Mesendoderm (in vitro differentiated cells): ENCODE measurements at regions not wholly inside any gene's neighbourhood (a gene's known extent, or its start where the extent isn't known, plus 50 kb on each side); places are given as distances from the start of the nearest gene placed in this dataset.

Source experiments
- DNase-seq: peaks from one replicate; pipeline ENCODE4 v3.0.0; 2013
- H2AK5ac ChIP-seq: 2 replicates; pipeline ENCODE4 v1.6.1; 2013; ENCODE audit warnings: low read length, inconsistent platforms
- H2BK120ac ChIP-seq: 2 replicates; pipeline ENCODE4 v1.6.1; 2013; ENCODE audit warnings: low read depth, mild to moderate bottlenecking, low read length, moderate library complexity, mixed read lengths
- H2BK15ac ChIP-seq: replicated peaks from 2 replicates; pipeline ENCODE4 v1.6.1; 2013; ENCODE audit warnings: low read depth, mild to moderate bottlenecking, moderate library complexity
- H2BK5ac ChIP-seq: 2 replicates; pipeline ENCODE4 v1.6.1; 2013; ENCODE audit warnings: low read length, inconsistent platforms
- H3K18ac ChIP-seq: 2 replicates; pipeline ENCODE4 v1.6.1; 2013; ENCODE audit warnings: mild to moderate bottlenecking, low read length, mixed read lengths
- H3K23ac ChIP-seq: one replicate; pipeline ENCODE4 v1.6.1; 2013; ENCODE audit warnings: low read length
- H3K27ac ChIP-seq: 2 replicates; pipeline ENCODE4 v1.5.1; 2013; ENCODE audit warnings: low read depth, mild to moderate bottlenecking, inconsistent platforms, low read length, moderate library complexity
- H3K27me3 ChIP-seq: 2 replicates; pipeline ENCODE4 v1.6.1; 2013; ENCODE audit warnings: low read length, control low read depth, mild to moderate bottlenecking, inconsistent platforms; ENCODE audit not compliant: insufficient read depth, poor library complexity
- H3K36me3 ChIP-seq: 2 replicates; pipeline ENCODE4 v1.6.1; 2013; ENCODE audit warnings: low read length, inconsistent platforms; ENCODE audit not compliant: control insufficient read depth, insufficient read depth
- H3K4ac ChIP-seq: one replicate; pipeline ENCODE4 v1.6.1; 2013; ENCODE audit warnings: low read depth, mild to moderate bottlenecking, low read length, moderate library complexity
- H3K4me1 ChIP-seq: 2 replicates; pipeline ENCODE4 v1.6.1; 2013; ENCODE audit warnings: low read depth, low read length, inconsistent platforms; ENCODE audit not compliant: control insufficient read depth
- H3K4me2 ChIP-seq: 2 replicates; pipeline ENCODE4 v1.6.1; 2013; ENCODE audit warnings: low read length
- H3K4me3 ChIP-seq: 2 replicates; pipeline ENCODE4 v1.5.1; 2013; ENCODE audit warnings: mild to moderate bottlenecking, low read length
- H3K56ac ChIP-seq: one replicate; pipeline ENCODE4 v1.6.1; 2013; ENCODE audit warnings: low read length
- H3K79me1 ChIP-seq: 2 replicates; pipeline ENCODE4 v1.6.1; 2013; ENCODE audit warnings: low read length, inconsistent platforms
- H3K79me2 ChIP-seq: 2 replicates; pipeline ENCODE4 v1.6.1; 2013; ENCODE audit warnings: mild to moderate bottlenecking, low read length; ENCODE audit not compliant: control insufficient read depth, insufficient read depth
- H3K9ac ChIP-seq: 2 replicates; pipeline ENCODE4 v1.6.1; 2013; ENCODE audit warnings: low read length, inconsistent platforms
- H4K5ac ChIP-seq: one replicate; pipeline ENCODE4 v1.6.1; 2013; ENCODE audit warnings: low read length
- H4K8ac ChIP-seq: one replicate; pipeline ENCODE4 v1.6.1; 2013; ENCODE audit warnings: low read depth, mild to moderate bottlenecking, control low read depth, low read length, moderate library complexity
- WGBS: extraction: QIAGEN DNeasy Blood & Tissue Kit; methylation state at CpG from one replicate; pipeline ENCODE4 v1.1.7; 2013; ENCODE audit warnings: low lambda C conversion rate, missing lambda C conversion rate; ENCODE audit not compliant: insufficient coverage; ENCODE audit errors: extremely low coverage; 5-methylcytosine and 5-hydroxymethylcytosine counted together

DNA sequence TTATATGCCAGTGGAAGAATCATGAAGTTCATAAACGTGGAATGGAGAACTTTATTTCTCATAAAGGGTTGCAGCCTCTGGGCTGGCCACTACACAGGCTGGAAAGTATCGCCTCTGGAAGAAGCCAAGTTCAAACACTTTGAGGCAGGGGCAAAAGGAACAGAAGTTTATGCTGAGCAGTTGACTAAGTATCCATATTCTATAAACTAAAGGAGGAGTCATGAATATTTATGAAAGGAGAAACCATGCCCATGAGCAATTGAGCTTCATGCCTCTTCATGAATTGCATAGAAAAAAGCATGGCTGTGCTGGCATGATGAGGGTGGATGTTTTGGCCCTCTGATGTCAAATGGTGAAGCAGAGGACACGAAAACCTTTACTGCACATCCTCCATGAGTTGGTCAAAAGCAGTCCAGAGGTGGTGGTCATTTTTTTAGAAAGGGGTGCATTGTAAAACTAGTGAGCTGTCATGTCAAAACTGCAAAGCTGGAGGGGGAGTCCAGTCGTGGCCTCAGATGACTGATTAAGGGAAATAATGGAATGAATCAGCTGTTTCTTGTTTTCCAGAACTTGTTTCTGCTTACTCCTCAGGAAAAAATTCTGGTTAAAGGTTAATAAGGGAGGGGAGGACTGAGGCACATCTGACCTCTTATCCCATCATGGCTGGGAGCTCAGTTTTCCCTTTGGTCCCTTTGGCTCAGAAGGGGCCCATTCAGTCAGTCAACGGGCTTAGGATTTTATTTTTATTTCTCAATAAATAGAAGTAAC is 276.7 kb downstream of the CHL1 start:
- Histone ChIP-seq H3K56ac (no peak overlapping the region), H3K4me1 (no peaks in the 10 kb centered on the region), H4K5ac (no peak overlapping the region), H3K4me2 (no peak overlapping the region), H3K4ac (no peak overlapping the region), H3K36me3 (no peaks in the 10 kb centered on the region), H2AK5ac (no peak overlapping the region), H3K79me1 (no peaks in the 10 kb centered on the region), H3K23ac (no peak overlapping the region), H3K27ac (no peak overlapping the region), H3K18ac (no peak overlapping the region), H3K9ac (no peak overlapping the region), H2BK120ac (no peak overlapping the region), H2BK5ac (no peak overlapping the region), H3K27me3 (no peaks in the 10 kb centered on the region), H4K8ac (no peak overlapping the region), H2BK15ac (no peak overlapping the region), H3K4me3 (no peak overlapping the region), H3K79me2 (no peaks in the 10 kb centered on the region)
- no peak for DNase-seq
- no CpG with 5 or more reads among the region's 5 CpGs for WGBS

DNA sequence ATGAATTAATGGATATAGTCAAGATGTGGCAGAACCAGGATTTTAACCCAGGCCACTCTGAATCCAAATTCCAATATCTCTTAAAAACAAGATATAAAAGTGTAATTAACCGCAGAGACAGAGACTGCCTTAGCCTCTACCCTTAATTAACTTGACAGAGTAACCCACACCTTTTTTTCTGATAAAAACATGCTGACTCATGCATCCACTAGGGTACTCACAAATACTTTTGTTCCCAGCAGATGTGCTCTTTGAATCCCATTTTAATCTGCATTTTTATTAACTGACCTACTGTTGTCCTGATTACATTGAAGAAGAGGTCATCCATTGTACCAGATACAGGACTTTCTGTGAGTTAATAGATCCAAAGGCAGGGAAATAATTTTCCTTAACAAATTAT is 278.3 kb downstream of the CHL1 start:
- WGBS, result no CpG with 5 or more reads among the region's 1 CpG

DNA sequence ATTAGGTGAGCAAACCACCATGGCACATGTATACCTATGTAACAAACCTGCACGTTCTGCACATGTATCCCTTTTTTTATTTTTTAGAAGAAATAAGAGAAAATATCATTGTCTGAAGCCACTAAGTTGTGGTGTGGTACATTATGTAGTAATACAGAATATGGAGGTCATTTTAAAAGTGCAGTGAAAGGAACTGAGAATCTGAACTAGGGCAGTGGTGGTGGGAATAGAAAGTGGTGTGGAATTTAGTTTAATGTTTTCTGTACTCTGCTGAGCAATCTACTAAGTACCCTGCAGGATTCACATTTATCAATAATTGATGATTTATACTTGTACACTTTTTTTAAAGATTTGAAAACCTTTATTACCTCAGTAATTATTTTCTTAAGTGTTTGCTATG is 283.5 kb downstream of the CHL1 start:
- H3K79me2 ChIP-seq, result no peaks in the 10 kb centered on the region
- H2BK120ac ChIP-seq, result no peak overlapping the region
- no peak overlapping the region for H3K18ac ChIP-seq
- DNase-seq, result no peak
- no peak overlapping the region for H3K4ac ChIP-seq
- H3K27ac ChIP-seq, result no peak overlapping the region
- no peak overlapping the region for H2AK5ac ChIP-seq
- no peak overlapping the region for H2BK15ac ChIP-seq
- H2BK5ac ChIP-seq, result no peak overlapping the region
- H3K36me3 ChIP-seq, result no peaks in the 10 kb centered on the region
- H3K4me1 ChIP-seq, result no peaks in the 10 kb centered on the region
- H3K4me3 ChIP-seq, result no peak overlapping the region
- H3K9ac ChIP-seq, result no peak overlapping the region
- no peak overlapping the region for H3K23ac ChIP-seq
- no peak overlapping the region for H3K56ac ChIP-seq
- H3K27me3 ChIP-seq, result no peaks in the 10 kb centered on the region
- no peak overlapping the region for H3K4me2 ChIP-seq
- H4K8ac ChIP-seq, result no peak overlapping the region
- no peaks in the 10 kb centered on the region for H3K79me1 ChIP-seq
- no peak overlapping the region for H4K5ac ChIP-seq
- WGBS, result no CpG with 5 or more reads among the region's 1 CpG

More for the DNA sequence above, 278.3 kb downstream of the CHL1 start:
- Histone ChIP-seq H3K18ac (no peak overlapping the region), H3K4me2 (no peak overlapping the region), H3K4me3 (no peak overlapping the region), H2BK120ac (no peak overlapping the region), H3K36me3 (no peaks in the 10 kb centered on the region), H3K4ac (no peak overlapping the region), H4K8ac (no peak overlapping the region), H3K56ac (no peak overlapping the region), H3K79me2 (no peaks in the 10 kb centered on the region), H3K4me1 (no peaks in the 10 kb centered on the region), H2AK5ac (no peak overlapping the region), H2BK15ac (no peak overlapping the region), H3K23ac (no peak overlapping the region), H3K9ac (no peak overlapping the region), H3K79me1 (no peaks in the 10 kb centered on the region), H4K5ac (no peak overlapping the region), H2BK5ac (no peak overlapping the region), H3K27ac (no peak overlapping the region), H3K27me3 (no peaks in the 10 kb centered on the region)
- DNase-seq, result peak; percentile 21

DNA sequence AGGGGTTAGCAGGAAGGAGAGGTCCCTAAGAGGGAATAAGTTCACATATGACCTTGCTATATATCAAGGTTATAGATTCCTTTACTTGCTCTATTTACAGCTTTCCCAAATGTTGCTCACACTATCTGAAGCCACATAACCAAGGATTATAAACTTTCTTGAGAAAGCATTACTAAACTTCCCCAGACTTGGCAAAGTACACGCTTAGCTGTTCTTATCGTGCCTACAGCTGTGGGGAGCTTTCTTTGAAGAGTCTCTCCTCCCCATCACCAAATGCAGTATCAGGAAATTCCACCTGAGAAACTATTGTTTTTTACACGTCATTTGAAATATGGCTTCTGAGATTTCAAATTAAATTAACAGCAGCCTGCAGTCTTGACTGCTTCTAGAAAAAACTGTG is 284.5 kb downstream of the CHL1 start:
- Histone ChIP-seq H4K5ac (no peak overlapping the region), H3K23ac (no peak overlapping the region), H3K4me3 (no peak overlapping the region), H3K36me3 (no peaks in the 10 kb centered on the region), H3K9ac (no peak overlapping the region), H3K4me2 (no peak overlapping the region), H3K79me1 (no peaks in the 10 kb centered on the region), H3K18ac (no peak overlapping the region), H3K56ac (no peak overlapping the region), H3K79me2 (no peaks in the 10 kb centered on the region), H2AK5ac (no peak overlapping the region), H2BK5ac (no peak overlapping the region), H2BK120ac (no peak overlapping the region), H2BK15ac (no peak overlapping the region), H4K8ac (no peak overlapping the region), H3K27me3 (no peaks in the 10 kb centered on the region), H3K4ac (no peak overlapping the region), H3K4me1 (no peaks in the 10 kb centered on the region), H3K27ac (no peak overlapping the region)
- DNase-seq, result no peak
- no CpG with 5 or more reads among the region's 3 CpGs for WGBS

DNA sequence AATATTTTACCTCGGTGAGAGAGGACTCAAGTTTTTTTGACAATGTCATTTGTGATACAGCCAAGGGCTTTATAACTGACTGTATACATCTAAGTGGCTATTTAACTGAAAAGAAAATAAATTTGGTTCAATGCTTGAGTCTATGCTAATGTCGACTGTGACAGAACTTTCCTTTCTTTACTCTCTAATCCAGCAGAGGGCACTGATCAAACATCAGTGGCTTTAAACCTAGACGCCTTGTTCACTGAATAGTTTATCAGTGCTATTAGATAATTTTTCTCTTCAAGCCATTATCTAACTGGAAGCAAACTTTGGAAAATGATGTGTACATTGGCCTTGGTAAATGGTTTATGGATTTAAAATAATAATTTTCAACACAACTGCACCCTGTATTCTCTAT is 285.1 kb downstream of the CHL1 start:
- H4K5ac ChIP-seq, result no peak overlapping the region
- no peak overlapping the region for H2BK120ac ChIP-seq
- no peaks in the 10 kb centered on the region for H3K79me1 ChIP-seq
- H3K9ac ChIP-seq, result no peak overlapping the region
- no peaks in the 10 kb centered on the region for H3K79me2 ChIP-seq
- no peak overlapping the region for H4K8ac ChIP-seq
- H3K36me3 ChIP-seq, result no peaks in the 10 kb centered on the region
- H3K4me3 ChIP-seq, result no peak overlapping the region
- DNase-seq, result peak; percentile 33
- no peak overlapping the region for H3K18ac ChIP-seq
- no peaks in the 10 kb centered on the region for H3K27me3 ChIP-seq
- no peak overlapping the region for H2AK5ac ChIP-seq
- no peak overlapping the region for H3K4me2 ChIP-seq
- H3K4ac ChIP-seq, result no peak overlapping the region
- H2BK5ac ChIP-seq, result no peak overlapping the region
- H3K4me1 ChIP-seq, result no peaks in the 10 kb centered on the region
- no CpG with 5 or more reads among the region's 3 CpGs for WGBS
- H3K56ac ChIP-seq, result no peak overlapping the region
- H3K27ac ChIP-seq, result no peak overlapping the region
- no peak overlapping the region for H3K23ac ChIP-seq
- no peak overlapping the region for H2BK15ac ChIP-seq

DNA sequence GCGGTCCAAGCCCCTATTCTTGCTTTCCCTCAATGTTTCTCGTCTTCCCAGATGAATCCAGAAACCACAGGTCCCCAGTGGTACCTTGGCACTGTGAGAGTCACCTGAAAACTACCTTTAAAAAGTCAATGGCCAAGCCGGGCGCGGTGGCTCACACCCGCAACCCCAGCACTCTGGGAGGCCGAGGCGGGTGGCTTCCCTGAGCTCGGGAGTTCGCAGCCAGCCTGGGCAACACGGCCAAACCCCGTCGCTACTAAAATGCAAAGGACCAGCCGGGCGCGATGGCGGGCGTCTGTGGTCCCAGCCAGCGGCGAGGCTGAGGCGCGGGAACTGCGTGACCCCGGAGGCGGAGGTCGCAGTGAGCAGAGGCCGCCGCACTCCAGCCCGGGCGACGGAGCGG is 285.9 kb downstream of the CHL1 start:
- Histone ChIP-seq H4K5ac (no peak overlapping the region), H2BK15ac (no peak overlapping the region), H3K23ac (no peak overlapping the region), H3K4me3 (no peak overlapping the region), H3K18ac (no peak overlapping the region), H3K27ac (no peak overlapping the region), H3K79me1 (no peaks in the 10 kb centered on the region), H3K36me3 (no peaks in the 10 kb centered on the region), H3K79me2 (no peaks in the 10 kb centered on the region), H2AK5ac (no peak overlapping the region), H3K4ac (no peak overlapping the region), H3K4me1 (no peaks in the 10 kb centered on the region), H3K27me3 (no peaks in the 10 kb centered on the region), H2BK5ac (no peak overlapping the region), H3K4me2 (no peak overlapping the region), H3K9ac (no peak overlapping the region), H4K8ac (no peak overlapping the region), H3K56ac (no peak overlapping the region), H2BK120ac (no peak overlapping the region)
- no peak for DNase-seq
- WGBS, result no CpG with 5 or more reads among the region's 32 CpGs
